ENCODE measurements at regions not wholly inside any gene's neighbourhood (a gene's known extent, or its start where the extent isn't known, plus 50 kb on each side); places are given as distances from the start of the nearest gene placed in this dataset.
"Not testable (repeated sequence)": the region's sequence is repeated elsewhere in the genome, so short reads cannot be mapped to it uniquely, and the experiment has no call there.

DNA sequence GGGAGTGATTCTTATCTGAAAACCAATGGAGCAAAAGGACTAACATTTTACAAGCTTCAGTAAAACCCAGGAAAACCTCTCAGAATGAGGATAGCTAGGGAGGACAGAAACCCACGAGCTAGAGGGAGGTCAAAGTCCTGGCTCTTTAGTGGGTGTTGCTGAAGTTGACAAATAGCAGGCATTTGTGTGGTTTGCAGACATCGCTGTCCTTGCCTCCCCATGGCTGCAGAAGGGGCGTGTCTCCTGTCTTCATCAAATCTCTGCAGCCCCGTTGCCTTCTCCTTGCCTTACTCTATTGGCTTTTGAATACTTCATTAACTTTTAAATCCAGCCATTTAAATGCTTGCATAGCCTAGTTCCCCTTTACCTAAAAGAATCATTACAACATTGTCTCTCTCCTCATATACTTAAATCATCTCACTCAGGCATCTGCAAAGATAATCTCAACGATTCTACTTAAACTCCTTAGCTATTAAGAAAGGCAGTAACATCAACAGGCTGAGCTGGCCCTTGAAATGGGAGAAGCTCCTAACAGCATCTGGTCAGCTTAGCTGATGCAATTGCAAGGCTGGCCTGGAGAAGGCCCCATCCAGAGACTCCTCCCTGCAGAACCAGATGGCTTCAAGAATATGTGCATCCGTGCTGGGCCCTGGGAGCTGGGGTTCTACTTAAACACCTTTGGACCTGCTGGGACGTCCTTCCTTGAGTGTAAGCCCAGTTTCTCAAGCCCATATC is 152.8 kb upstream of the TAS2R1 start:
- H3K27me3 Mint-ChIP-seq = no peaks in the 10 kb centered on the region
- H3K36me3 Mint-ChIP-seq = no peaks in the 10 kb centered on the region
- H3K27ac Mint-ChIP-seq = no peak overlapping the region
- H3K9me3 Mint-ChIP-seq = peaks cover 14% of the 10 kb centered on the region
- no peaks in the 10 kb centered on the region for H3K4me1 Mint-ChIP-seq
- no peak overlapping the region for H3K4me3 Mint-ChIP-seq
- no peak for ATAC-seq

DNA sequence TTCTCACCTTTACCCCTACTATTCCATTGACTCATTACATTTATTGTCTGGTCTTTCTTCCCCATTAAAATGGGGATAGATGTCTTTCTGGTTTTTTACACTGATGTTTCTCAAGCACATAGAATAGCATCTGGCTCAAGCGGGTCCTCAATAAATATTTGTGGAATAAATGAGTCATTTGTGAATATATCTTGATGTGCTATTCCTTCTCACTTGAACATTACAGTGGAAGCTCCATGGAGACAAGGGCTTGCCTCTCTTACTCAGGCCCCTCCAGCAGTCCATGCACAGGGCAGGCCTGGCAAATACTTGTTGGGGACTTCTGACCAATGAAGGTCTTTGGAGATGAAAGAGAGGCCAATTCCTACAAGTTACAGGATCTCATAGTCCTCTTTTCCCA is 151.7 kb upstream of the TAS2R1 start:
- no peaks in the 10 kb centered on the region for H3K36me3 Mint-ChIP-seq
- no peaks in the 10 kb centered on the region for H3K27me3 Mint-ChIP-seq
- H3K4me1 Mint-ChIP-seq = no peaks in the 10 kb centered on the region
- H3K4me3 Mint-ChIP-seq = no peak overlapping the region
- H3K27ac Mint-ChIP-seq = no peak overlapping the region
- ATAC-seq = no peak
- peaks cover 14% of the 10 kb centered on the region for H3K9me3 Mint-ChIP-seq

DNA sequence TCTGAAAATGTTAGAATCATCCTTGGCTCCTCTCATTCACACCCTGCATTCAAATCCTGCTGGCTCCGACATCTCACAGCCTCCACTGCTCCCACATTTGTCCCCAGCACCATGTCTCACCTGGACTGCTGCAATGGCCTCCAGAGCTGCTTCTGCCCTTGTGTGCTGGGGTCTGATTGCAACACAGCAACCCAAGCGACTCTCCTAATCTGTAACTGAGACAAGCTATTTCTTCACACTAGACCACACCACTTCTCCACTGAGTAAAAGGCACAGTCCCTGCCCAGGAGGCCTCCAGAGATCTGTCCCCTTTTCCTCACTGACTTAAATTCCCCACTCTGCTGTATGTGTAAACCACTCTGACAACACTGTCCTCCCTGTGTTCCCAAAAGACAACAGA is 151.1 kb upstream of the TAS2R1 start:
- peaks cover 14% of the 10 kb centered on the region for H3K9me3 Mint-ChIP-seq

DNA sequence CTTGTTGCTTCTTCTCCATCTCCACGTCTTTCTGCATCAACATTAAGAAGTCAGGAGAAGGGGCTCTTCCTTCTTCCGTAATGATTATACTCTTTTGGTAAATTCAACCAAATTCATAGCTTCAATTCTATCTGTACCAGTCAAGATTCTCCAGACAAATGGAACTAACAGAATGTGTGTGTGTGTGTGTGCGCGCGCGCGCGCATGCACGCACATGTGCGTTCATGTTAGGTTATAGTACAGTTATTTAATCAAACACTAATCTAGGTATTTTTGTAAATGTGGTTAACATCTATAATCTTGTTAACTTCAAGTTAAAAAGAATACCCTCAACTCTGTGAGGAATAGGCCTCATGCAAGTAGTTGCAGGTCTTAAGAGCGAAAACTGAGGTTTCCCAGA is 150.3 kb upstream of the TAS2R1 start:
- Mint-ChIP-seq H3K36me3 (no peaks in the 10 kb centered on the region), H3K4me3 (no peak overlapping the region), H3K27ac (no peak overlapping the region), H3K4me1 (no peaks in the 10 kb centered on the region), H3K9me3 (peaks cover 14% of the 10 kb centered on the region), H3K27me3 (no peaks in the 10 kb centered on the region)
- no peak for ATAC-seq

More for the DNA sequence above, 151.1 kb upstream of the TAS2R1 start:
- Mint-ChIP-seq H3K4me1 (no peaks in the 10 kb centered on the region), H3K4me3 (no peak overlapping the region), H3K36me3 (no peaks in the 10 kb centered on the region), H3K27ac (no peak overlapping the region), H3K27me3 (no peaks in the 10 kb centered on the region)
- ATAC-seq = no peak

DNA sequence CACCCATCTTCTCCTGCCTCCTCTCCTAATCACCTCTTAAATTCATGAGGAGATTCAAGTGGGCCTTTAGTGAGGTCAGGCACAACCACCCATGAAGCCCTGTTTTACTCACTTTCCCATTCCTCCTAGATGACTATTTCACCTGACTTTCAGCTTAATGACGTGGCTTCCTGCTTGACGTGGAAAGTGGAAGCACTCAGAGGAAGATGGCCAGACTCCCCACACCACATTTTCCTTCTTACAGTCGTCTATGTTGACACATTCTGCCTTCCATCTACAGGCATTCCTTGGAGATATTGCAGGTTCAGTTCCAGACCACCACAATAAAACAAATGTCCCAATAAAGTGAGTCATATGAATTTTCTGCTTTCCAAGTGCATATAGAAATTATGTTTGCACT is 146.4 kb upstream of the TAS2R1 start:
- H3K27ac Mint-ChIP-seq = no peak overlapping the region
- H3K27me3 Mint-ChIP-seq = no peaks in the 10 kb centered on the region
- H3K4me1 Mint-ChIP-seq = no peaks in the 10 kb centered on the region
- ATAC-seq = no peak
- no peak overlapping the region for H3K4me3 Mint-ChIP-seq
- no peaks in the 10 kb centered on the region for H3K36me3 Mint-ChIP-seq
- peaks cover 15% of the 10 kb centered on the region for H3K9me3 Mint-ChIP-seq

DNA sequence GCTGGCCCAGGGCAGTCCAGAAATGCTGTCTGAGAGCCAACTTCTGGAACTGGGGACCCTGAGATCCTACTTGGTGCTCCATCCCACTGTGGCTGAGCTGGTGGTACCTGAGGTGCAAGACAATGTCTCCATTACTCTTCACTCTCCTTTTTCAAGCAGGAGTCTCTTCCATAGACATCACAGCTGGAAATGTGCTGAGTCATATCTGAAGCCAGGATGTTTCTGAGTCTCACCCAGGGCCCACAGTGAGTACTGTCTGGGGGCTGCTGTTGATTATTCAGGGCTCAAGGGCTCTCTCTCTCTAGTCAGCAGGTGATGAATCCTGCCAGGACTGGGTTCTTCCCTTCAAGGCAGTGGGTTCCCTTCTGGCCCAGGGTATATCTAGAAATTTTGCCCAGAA is 145.2 kb upstream of the TAS2R1 start:
- H3K4me3 Mint-ChIP-seq = no peak overlapping the region
- no peak for ATAC-seq
- H3K36me3 Mint-ChIP-seq = no peaks in the 10 kb centered on the region
- no peaks in the 10 kb centered on the region for H3K4me1 Mint-ChIP-seq
- H3K27ac Mint-ChIP-seq = no peak overlapping the region
- H3K27me3 Mint-ChIP-seq = no peaks in the 10 kb centered on the region
- H3K9me3 Mint-ChIP-seq = peaks cover 9% of the 10 kb centered on the region

DNA sequence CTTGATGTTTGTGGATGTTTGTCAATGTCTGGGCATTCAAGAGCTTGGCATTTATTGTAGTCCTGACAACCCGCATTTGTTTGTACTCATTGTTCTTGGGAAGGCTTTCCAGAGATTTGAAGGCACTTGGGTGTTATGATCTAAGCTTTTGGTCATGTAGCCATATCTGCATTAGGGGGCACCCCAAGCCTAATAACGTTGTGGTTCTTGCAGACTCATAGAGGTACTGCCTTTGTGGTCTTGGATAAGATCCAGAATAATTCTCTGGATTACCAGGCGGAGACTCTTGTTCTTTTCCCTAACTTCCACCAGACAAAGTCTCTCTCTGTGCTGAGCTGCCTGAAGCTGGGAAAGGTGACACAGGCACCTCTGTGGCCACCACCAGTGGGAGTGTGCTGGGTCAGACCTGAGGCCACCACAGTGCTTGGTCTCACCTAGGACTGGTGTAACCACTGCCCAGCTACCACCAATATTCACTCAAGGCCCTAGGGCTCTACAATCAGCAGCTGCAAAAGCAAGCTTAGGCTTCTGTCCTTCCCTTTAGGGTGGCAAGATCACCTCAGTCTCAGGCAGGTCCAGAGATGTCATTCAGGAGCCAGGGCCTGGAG is 144.4 kb upstream of the TAS2R1 start:
- Mint-ChIP-seq H3K36me3 (no peaks in the 10 kb centered on the region), H3K27ac (no peak overlapping the region), H3K9me3 (peaks cover 7% of the 10 kb centered on the region), H3K4me1 (no peaks in the 10 kb centered on the region), H3K27me3 (no peaks in the 10 kb centered on the region), H3K4me3 (no peak overlapping the region)
- ATAC-seq = no peak

DNA sequence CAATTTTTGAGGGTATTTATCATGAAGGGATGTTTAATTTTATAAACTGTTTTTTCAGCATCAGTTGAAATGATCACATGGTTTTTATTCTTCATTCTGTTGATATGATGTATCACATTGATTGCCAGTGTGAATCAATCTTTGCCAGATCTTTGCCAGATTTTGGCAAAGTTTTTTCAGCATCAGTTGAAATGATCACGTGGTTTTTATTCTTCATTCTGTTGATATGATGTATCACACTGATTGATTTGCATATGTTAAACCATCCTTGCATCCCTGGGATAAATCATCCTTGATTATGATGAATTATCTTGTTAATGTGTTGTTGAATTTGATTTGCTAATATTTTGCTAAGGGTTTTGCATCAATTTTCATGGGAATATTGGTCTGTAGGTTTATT is 140.9 kb upstream of the TAS2R1 start:
- Mint-ChIP-seq H3K9me3 (peaks cover 20% of the 10 kb centered on the region), H3K27me3 (no peaks in the 10 kb centered on the region), H3K4me1 (no peaks in the 10 kb centered on the region), H3K27ac (no peak overlapping the region), H3K36me3 (no peaks in the 10 kb centered on the region), H3K4me3 (no peak overlapping the region)
- ATAC-seq = no peak

DNA sequence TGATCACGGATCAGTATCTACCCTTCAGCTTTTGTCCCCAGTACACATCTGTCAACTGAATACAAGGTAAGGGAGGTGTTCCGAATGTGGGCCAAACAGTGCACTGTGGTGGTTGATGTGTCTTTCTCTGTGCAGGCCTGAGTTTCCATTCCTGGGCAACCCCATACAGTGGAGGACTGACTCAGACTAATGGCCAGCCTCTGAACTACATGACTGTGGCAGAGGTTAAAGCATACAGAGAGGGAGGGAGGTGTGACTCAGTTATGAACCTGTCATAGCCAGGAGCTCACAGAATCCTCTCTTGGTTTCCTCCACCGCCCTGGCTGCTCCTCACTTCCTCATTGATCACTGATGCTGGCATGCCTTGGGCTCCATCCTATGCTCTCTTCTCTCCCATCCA is 136.4 kb upstream of the TAS2R1 start:
- Mint-ChIP-seq H3K4me1 (no peaks in the 10 kb centered on the region), H3K27me3 (no peaks in the 10 kb centered on the region), H3K4me3 (no peak overlapping the region), H3K27ac (no peak overlapping the region), H3K36me3 (no peaks in the 10 kb centered on the region), H3K9me3 (peaks cover 18% of the 10 kb centered on the region)
- no peak for ATAC-seq

DNA sequence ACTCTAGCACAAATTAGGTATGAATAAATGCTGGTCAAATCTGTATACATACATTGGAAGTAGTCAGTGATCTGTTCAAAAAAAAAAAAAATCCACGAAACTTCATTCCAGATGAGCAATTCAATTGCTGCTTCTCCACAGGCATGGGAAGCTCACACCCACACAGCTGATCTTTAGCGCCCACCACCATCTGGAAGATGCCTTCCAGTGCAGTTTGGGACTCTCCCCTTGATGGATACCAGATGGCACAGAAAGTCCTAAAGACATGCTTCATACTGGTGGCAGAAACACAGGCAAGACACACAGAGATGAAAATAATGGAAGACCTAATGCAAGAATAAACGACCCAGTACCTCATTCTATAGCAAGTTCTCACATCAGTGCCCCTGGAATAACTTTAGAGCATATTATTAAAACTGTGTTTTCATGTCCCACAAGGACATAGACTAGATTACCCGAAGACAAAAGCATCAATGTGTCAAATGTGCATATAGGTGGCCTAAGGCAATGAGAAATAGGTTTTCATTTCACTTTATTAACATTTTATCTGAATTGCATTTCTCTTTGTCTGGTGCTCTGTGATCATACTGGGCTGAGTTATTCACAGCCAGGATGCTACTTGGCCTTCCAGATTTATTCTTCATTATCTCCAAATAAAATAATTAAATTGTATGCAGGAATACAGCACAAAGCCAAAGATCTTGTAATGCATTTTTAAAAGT is 135.4 kb upstream of the TAS2R1 start:
- Mint-ChIP-seq H3K27me3 (no peaks in the 10 kb centered on the region), H3K36me3 (no peaks in the 10 kb centered on the region), H3K4me3 (no peak overlapping the region), H3K9me3 (peaks cover 18% of the 10 kb centered on the region), H3K27ac (no peak overlapping the region), H3K4me1 (no peaks in the 10 kb centered on the region)
- ATAC-seq = no peak

DNA sequence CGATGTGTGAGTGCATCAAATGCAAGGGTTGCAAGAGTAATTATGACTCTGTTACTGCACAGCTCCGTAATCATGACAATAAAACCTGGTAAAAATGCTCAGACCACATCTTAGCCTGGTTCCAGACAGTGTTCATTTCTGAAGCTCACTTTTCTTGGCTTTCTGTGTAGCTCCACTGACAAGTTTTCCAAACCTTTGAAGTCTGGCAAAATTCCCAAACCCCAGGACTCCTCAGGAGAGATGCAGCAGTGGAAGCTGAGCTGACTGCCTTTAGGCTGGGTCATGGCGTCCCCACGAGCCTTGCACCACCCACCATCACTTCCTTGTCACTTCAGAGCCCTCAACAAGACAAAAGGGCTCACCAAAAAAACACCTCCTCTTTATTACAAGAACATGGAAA is 131.6 kb upstream of the TAS2R1 start:
- Mint-ChIP-seq H3K36me3 (no peaks in the 10 kb centered on the region), H3K4me1 (no peaks in the 10 kb centered on the region), H3K27me3 (no peaks in the 10 kb centered on the region), H3K9me3 (peaks cover 7% of the 10 kb centered on the region), H3K4me3 (no peak overlapping the region), H3K27ac (no peak overlapping the region)
- ATAC-seq = no peak

DNA sequence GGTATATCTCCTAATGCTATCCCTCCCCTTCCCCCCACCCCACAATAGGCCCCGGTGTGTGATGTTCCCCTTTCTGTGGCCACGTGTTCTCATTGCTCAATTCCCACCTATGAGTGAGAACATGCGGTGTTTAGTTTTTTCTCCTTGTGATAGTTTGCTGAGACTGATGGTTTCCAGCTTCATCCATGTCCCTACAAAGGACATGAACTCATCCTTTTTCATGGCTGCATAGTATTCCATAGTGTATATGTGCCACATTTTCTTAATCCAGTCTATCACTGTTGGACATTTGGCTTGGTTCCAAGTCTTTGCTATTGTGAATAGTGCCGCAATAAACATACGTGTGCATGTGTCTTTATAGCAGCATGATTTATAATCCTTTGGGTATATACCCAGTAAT is 122.5 kb upstream of the TAS2R1 start:
- H3K4me3 Mint-ChIP-seq, H3K27ac Mint-ChIP-seq, H3K36me3 Mint-ChIP-seq, H3K4me1 Mint-ChIP-seq, H3K27me3 Mint-ChIP-seq, ATAC-seq, H3K9me3 Mint-ChIP-seq: not testable (repeated sequence)

DNA sequence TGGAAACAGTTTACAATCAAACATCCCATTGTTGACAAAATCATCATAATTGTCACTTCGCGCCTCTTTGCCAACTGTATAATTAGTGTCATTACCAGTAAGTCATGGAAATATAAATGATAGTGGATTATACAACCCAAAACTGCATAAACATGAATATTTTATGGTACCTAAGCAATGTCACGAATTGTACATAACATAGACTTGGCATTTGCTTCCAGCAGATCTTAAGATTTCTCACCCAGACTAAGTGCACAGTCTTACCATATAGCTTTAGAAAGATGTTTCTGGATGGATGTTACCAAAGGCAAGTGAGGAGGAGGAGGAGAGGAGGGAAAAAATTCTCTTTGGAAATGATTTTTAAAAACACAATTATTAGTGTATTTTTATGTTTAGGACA is 113.4 kb upstream of the TAS2R1 start:
- Mint-ChIP-seq H3K36me3 (no peaks in the 10 kb centered on the region), H3K4me3 (no peak overlapping the region), H3K27me3 (no peaks in the 10 kb centered on the region), H3K4me1 (no peaks in the 10 kb centered on the region), H3K27ac (no peak overlapping the region), H3K9me3 (peaks cover 13% of the 10 kb centered on the region)
- no peak for ATAC-seq

DNA sequence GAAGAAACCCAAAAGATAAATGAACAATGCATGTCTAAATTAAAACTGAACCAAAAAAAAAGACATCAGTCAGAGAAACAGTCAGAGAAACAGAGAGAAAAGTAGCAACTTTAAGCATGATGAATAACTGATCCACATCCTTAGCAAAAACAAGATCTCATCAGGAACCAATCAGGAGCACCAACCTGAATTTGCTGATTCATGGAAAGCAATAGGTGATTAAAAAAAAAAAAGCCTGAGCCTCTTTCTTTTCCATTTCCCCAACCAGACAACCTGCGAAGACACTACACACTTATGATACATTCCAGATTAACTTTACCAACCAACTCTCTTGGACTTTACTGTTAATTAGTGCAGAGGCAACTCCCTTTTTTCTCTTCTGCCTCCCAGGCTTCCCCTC is 112.7 kb upstream of the TAS2R1 start:
- Mint-ChIP-seq H3K4me3 (no peak overlapping the region), H3K36me3 (no peaks in the 10 kb centered on the region), H3K27me3 (no peaks in the 10 kb centered on the region), H3K27ac (no peak overlapping the region), H3K4me1 (no peaks in the 10 kb centered on the region), H3K9me3 (peaks cover 13% of the 10 kb centered on the region)
- ATAC-seq = no peak

DNA sequence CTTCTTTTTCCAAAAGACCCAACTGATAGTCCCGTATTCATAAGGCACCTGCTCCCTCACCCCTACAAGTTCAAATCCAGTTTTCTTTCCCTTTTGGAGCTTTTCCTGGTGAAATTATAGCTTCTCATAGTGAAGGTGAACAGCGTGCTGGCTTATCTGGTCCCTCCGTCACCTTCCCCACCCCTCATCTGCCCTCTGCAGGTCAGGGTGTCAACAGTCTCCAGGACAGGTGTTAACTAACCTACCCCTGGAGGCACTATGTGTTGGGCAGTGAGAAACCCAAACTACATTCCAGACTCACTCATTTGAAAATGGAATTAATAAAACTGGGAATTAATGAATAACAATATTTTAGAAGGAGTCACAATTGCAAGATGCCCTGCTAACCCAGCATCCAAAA is 109.0 kb upstream of the TAS2R1 start:
- Mint-ChIP-seq H3K9me3 (peaks cover 6% of the 10 kb centered on the region), H3K27me3 (no peaks in the 10 kb centered on the region), H3K36me3 (no peaks in the 10 kb centered on the region), H3K4me1 (no peaks in the 10 kb centered on the region), H3K27ac (no peak overlapping the region), H3K4me3 (no peak overlapping the region)
- no peak for ATAC-seq

DNA sequence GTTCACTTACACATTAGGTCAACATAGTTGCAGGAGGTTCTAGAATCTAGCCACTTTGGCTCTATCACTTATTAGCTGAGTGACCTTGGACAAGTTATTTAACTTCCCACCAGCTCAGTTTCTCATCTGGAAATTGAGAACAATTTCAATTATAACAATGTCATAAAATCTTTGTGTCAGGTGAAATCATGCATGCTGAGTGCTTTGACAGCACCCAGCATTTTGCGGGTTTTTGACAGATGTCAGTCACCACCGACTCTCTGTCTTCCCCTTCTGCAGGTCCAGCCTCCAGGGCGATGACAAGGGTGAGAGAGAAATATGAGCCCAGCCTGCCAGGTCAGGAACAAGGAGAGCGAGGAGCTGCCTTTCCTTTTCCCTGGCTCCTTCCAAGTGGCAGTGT is 107.1 kb upstream of the TAS2R1 start:
- Mint-ChIP-seq H3K9me3 (peaks cover 5% of the 10 kb centered on the region), H3K4me1 (no peaks in the 10 kb centered on the region), H3K27me3 (no peaks in the 10 kb centered on the region), H3K27ac (no peak overlapping the region), H3K36me3 (no peaks in the 10 kb centered on the region), H3K4me3 (no peak overlapping the region)
- no peak for ATAC-seq
